ENCODE measurements at regions not wholly inside any gene's neighbourhood (a gene's known extent, or its start where the extent isn't known, plus 50 kb on each side); places are given as distances from the start of the nearest gene placed in this dataset.
"Not testable (repeated sequence)": the region's sequence is repeated elsewhere in the genome, so short reads cannot be mapped to it uniquely, and the experiment has no call there.

GRCh38 chr2:67780841-67781240 lies 282.0 kb downstream of the C1D start:
- not testable (repeated sequence) for DNase-seq

- DNase-seq = no peak
Observed at GRCh38 chr2:67782443-67782842, 280.4 kb downstream of the C1D start.

GRCh38 chr2:67783026-67783425 lies 279.8 kb downstream of the C1D start:
- DNase-seq = no peak

- no peak for DNase-seq
Observed at GRCh38 chr2:67790622-67791021, 272.2 kb downstream of the C1D start.

GRCh38 chr2:67792191-67792590 lies 270.6 kb downstream of the C1D start:
- DNase-seq = no peak

- no peak for DNase-seq
Observed at GRCh38 chr2:67792681-67793091, 270.1 kb downstream of the C1D start.

GRCh38 chr2:67797801-67798540 lies 264.8 kb downstream of the C1D start:
- no peak for DNase-seq

GRCh38 chr2:67798541-67799160 lies 264.2 kb downstream of the C1D start:
- DNase-seq = no peak

GRCh38 chr2:67799886-67800285 lies 262.9 kb downstream of the C1D start:
- DNase-seq = no peak

- DNase-seq = no peak
Observed at GRCh38 chr2:67802291-67802690, 260.5 kb downstream of the C1D start.

GRCh38 chr2:67802824-67803223 lies 260.0 kb downstream of the C1D start:
- DNase-seq = no peak

- no peak for DNase-seq
Observed at GRCh38 chr2:67806816-67807215, 256.0 kb downstream of the C1D start.

- no peak for DNase-seq
Observed at GRCh38 chr2:67808112-67808511, 254.7 kb downstream of the C1D start.

- DNase-seq = no peak
Observed at GRCh38 chr2:67812682-67813081, 250.1 kb downstream of the C1D start.

GRCh38 chr2:67823726-67824125 lies 239.1 kb downstream of the C1D start:
- no peak for DNase-seq

GRCh38 chr2:67824186-67824585 lies 238.6 kb downstream of the C1D start:
- DNase-seq = no peak

GRCh38 chr2:67825476-67825875 lies 237.3 kb downstream of the C1D start:
- no peak for DNase-seq

- DNase-seq = no peak
Observed at GRCh38 chr2:67828066-67828465, 234.7 kb downstream of the C1D start.

GRCh38 chr2:67829470-67829869 lies 233.3 kb downstream of the C1D start:
- DNase-seq = no peak

GRCh38 chr2:67833632-67834031 lies 229.2 kb downstream of the C1D start:
- DNase-seq = no peak

- DNase-seq = no peak
Observed at GRCh38 chr2:67834482-67834881, 228.3 kb downstream of the C1D start.

GRCh38 chr2:67835266-67835665 lies 227.5 kb downstream of the C1D start:
- DNase-seq = no peak

GRCh38 chr2:67836866-67837265 lies 225.9 kb downstream of the C1D start:
- no peak for DNase-seq

- DNase-seq = no peak
Observed at GRCh38 chr2:67838205-67838604, 224.6 kb downstream of the C1D start.

GRCh38 chr2:67839242-67839641 lies 223.6 kb downstream of the C1D start:
- no peak for DNase-seq
